GM12891 (cell line): ENCODE measurements at regions not wholly inside any gene's neighbourhood (a gene's known extent, or its start where the extent isn't known, plus 50 kb on each side); places are given as distances from the start of the nearest gene placed in this dataset.

Experiments
- DNase-seq: peaks from one replicate; pipeline ENCODE4 v3.0.0; 2011; ENCODE audit warnings: low spot score; ENCODE audit not compliant: insufficient read length
- FAIRE-seq: peaks from 2 replicates; lab custom pipeline; 2011; peaks lifted over from hg19 to GRCh38; lab: Jason Lieb, UNC
- PAX5 ChIP-seq: IDR thresholded peaks from 2 replicates; pipeline ENCODE4 v1.6.1; 2011; ENCODE audit warnings: low read length, moderate library complexity, mild to moderate bottlenecking; ENCODE audit not compliant: insufficient read depth, severe bottlenecking
- POLR2A ChIP-seq: IDR thresholded peaks from 2 replicates; pipeline ENCODE4 v1.6.1; 2011; ENCODE audit warnings: low read depth, low read length, control low read depth
- POLR2AphosphoS5 ChIP-seq: IDR thresholded peaks from 2 replicates; pipeline ENCODE4 v1.6.1; 2011; ENCODE audit warnings: low read depth, low read length, control low read depth
- POU2F2 ChIP-seq: IDR thresholded peaks from 2 replicates; pipeline ENCODE4 v1.6.1; 2011; ENCODE audit warnings: low read depth, mild to moderate bottlenecking, control low read depth, low read length, moderate library complexity
- SPI1 ChIP-seq: IDR thresholded peaks from 2 replicates; pipeline ENCODE4 v1.6.1; 2011; ENCODE audit warnings: low read depth, low read length, control low read depth
- TAF1 ChIP-seq: IDR thresholded peaks from 2 replicates; pipeline ENCODE4 v1.6.1; 2011; ENCODE audit warnings: low read depth, low read length, control low read depth

DNA sequence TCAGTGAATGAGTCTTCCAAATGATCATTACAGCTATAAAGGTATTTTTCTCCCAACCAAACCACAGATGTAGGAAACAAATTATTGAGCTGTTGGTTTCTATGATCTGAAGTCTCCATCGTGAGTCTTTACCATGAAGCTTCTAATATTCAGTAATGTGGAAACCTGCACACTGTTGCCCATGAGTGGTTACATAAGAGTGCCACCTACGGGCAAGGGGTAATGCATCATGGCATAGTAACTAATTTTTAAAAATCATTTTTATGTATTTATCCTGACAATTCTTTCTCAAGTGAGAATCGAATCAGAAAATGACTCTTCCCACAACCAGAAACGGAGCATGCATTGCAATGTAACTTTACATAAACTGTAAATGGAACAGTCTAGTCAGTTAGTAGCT, 282.5 kb upstream of the SMARCA2 start:
- FAIRE-seq = peak; percentile 40
- TF ChIP-seq TAF1 (no peak), SPI1 (no peak), POLR2AphosphoS5 (no peak), POLR2A (no peak), POU2F2 (no peak), PAX5 (no peak)
- no peak for DNase-seq

DNA sequence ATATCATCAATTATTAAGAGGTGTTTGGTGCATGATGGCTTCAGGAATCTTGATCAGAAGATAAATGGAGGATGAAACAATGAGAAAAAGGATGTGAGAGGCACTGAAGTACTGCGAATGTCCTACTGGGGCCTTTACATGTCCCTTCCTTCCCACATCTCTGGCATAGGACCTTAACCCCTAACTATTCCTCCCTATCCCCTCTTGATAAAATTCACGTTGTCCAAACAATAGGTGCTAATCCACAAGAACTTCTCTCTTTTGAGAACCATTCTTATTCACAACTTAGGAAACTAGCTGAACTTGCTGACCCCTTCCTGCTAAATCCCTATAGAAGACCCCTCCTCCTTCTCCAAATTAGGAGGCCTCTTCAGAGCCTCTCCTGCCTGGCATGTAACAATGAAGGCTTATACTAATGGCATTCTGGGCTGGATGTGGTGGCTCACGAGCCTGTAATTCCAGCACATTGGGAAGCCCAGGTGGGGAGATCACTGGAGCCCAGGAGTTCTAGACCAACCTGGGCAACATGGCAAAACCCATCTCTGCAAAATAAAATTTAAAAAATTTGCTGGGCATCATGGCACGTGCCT, 276.5 kb upstream of the SMARCA2 start:
- FAIRE-seq (no peak), DNase-seq (no peak)
- TF ChIP-seq TAF1 = no peak
- no peak for TF ChIP-seq POLR2A
- TF ChIP-seq PAX5 = no peak
- no peak for TF ChIP-seq SPI1
- no peak for TF ChIP-seq POU2F2
- TF ChIP-seq POLR2AphosphoS5 = no peak

DNA sequence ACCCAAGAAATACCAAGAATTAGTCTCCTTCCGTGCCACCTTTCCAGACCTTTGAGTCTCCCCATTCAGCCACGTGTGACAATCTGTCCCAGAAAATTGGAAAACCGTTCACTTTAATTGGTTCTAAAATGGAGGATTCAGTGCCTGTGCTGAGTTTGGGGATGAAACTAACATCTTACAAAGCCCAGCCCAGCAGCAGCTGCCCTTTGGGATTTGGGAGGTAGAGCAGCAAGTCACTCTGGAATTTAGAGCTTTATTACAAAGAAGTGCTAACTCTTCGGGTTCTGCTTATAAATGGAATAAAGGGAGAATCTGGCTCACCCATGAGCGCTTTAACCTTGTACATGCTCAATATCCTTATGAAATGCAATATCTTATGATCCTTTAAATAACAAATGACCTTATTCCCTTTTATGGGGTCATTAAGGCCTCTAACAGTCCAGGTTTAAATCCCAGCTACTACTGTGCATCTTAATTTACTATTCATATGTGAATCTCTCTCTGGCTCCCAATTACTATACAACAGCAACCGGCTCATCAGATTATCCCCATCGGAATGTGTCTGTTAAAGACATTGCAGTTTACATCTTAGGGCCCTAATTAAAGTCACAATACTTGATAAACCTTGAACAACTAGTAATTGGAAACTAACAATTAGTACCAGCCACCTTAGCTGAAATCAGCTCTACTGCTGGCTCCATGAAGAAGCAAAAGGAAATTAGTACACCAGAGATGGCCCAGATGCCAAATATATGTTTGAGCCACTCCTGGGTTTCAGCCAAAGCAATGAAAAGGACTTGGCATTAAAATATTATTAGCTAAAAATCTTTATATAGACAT, 271.8 kb upstream of the SMARCA2 start:
- FAIRE-seq (no peak), DNase-seq (no peak)
- TF ChIP-seq PAX5 (no peak), TAF1 (no peak), POLR2AphosphoS5 (no peak), POLR2A (no peak), SPI1 (no peak), POU2F2 (no peak)

DNA sequence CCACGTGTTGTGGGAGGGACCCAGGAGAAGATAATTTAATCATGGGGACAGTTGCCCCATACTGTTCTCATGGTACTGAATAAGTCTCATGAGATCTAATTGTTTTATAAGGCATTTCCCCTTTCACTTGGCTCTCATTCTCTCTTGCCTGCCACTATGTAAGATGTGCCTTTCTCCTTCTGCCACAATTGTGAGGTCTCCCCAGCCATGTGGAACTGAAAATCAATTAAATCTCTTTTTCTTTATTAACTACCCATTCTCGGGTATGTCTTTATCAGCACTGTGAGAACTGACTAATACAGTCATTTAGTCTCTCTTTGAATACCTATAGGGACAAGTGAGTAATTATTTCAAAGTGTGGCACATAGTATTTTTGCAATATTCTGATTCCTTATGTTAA, 269.2 kb upstream of the SMARCA2 start:
- no peak for DNase-seq
- FAIRE-seq = no peak
- TF ChIP-seq POLR2A (no peak), TAF1 (no peak), PAX5 (no peak)

DNA sequence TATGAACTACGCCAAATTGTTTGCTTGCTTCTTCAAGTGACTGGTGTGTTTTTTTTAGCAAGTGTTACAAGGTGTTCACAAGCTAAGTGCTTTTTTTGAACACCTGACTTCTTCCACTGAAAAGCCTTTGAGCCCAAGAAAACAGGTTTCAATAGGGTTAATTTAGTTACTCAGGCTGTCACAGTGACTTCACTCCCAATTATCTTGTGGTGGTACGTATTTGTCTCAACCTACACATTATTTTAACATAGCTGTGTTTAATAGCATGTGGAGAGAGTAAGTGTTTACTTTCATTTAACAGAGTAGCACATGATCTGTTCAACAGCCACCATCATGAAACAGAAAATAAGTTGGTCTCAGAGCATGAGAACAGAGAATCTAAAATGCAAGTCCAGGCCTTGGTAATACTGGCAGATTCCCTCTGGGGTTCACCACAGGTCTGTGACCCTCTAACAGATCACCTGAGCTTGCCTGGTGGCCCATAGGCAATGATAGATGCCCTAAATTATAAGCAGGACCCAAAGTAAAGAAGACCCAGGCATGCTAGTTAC, 267.7 kb upstream of the SMARCA2 start:
- DNase-seq = no peak
- FAIRE-seq = peak; percentile 58
- TF ChIP-seq POU2F2 (no peak), TAF1 (no peak), PAX5 (no peak), POLR2AphosphoS5 (no peak), SPI1 (no peak), POLR2A (no peak)

DNA sequence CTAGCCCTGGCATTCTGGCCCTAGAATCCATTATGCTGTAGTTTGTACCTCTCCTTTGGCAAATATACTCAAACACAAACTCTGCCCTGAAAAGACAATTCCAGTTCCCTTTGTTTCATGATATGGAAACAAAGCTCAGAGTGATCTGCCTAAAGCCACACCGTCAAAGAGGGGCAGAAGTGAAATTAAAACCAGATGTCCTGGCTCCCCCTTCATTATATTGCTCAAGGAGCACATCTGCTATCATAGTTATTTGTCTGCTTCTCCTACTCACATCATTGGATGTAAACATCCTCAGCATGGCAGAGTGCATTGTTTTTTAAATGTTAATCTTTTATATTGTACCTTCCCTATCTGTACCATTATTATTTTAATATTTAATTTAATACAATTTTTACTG, 266.7 kb upstream of the SMARCA2 start:
- no peak for DNase-seq
- no peak for TF ChIP-seq SPI1
- no peak for TF ChIP-seq POLR2AphosphoS5
- no peak for TF ChIP-seq TAF1
- no peak for TF ChIP-seq PAX5
- no peak for TF ChIP-seq POU2F2
- no peak for TF ChIP-seq POLR2A
- FAIRE-seq = no peak

DNA sequence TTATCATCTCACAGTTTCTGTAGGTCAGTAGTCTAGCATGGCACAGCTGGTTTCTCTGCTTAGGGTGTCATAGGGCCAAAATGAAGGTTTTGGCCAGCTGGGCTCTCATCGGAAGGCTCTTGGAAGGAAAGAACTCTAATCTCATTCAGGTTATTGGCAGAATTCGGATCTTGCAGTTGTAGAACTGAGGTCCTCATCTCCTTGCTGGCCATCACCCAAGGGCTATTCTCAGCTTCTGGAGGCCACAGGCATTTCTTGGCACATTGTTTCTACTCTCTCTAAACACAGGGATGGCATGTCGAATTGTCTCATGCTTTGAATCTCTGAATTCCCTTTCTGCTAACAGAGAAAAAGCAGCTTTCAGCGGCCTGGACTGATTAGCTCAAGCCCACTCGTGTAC, 258.0 kb upstream of the SMARCA2 start:
- FAIRE-seq (no peak), DNase-seq (no peak)
- TF ChIP-seq PAX5 (no peak), POU2F2 (no peak), POLR2A (no peak), POLR2AphosphoS5 (no peak), SPI1 (no peak), TAF1 (no peak)

DNA sequence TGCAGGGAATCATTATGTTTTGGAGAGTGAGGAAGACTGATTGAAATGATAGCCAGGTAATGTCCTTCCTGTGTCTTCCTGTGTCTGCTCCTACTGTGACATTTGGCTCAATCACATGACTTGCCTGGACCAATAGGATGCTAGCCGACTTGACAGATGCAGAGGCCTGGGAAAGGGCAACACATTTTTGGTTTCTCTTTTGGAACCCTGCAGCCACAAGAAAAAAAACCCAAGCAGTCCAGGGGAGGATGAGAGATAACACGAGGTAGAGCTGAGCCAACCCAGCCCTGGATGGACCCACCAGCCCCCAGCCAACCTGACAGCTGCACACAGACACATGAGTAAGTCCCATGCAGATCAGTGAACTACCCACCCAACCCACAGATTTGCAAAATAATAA, 256.1 kb upstream of the SMARCA2 start:
- DNase-seq (peak; percentile 20), FAIRE-seq (peak; percentile 98)
- TF ChIP-seq TAF1 = peak; percentile 25; the same call in 1 of the 2 replicates
- no peak for TF ChIP-seq POU2F2
- no peak for TF ChIP-seq POLR2A

DNA sequence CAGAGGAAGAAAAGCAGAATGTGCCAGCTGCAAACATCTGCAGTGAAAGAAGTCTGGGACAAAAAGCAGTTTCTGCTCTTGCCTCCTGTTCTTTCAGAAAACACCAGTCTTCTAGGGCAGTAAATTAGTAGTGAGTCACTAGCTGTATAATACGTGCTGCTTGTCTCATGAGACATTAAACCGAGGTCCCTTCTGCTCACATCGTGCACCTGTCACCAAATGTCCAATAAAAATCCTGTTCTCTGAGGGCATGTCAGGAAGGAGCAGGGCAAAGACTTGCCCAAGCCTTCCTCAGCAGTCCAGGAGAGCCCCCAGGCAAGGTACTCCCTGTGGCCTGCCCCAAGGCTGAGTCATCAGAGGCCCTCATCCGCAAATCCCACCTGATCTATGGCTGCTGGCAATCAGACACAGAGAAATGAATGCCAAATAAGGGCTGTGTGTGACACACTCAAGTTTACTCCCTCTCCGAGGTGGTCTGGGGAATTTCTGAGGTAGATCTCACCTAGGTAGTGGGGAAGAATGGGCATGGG, 255.3 kb upstream of the SMARCA2 start:
- DNase-seq (no peak), FAIRE-seq (peak; percentile 57)
- TF ChIP-seq SPI1 (no peak), POU2F2 (no peak), PAX5 (no peak), POLR2A (no peak), POLR2AphosphoS5 (no peak), TAF1 (no peak)
